Neuron (in vitro differentiated cells): ENCODE measurements at regions not wholly inside any gene's neighbourhood (a gene's known extent, or its start where the extent isn't known, plus 50 kb on each side); places are given as distances from the start of the nearest gene placed in this dataset.

Experiments used
- H2AFZ ChIP-seq: one replicate; pipeline ENCODE4 v1.6.1; 2013; ENCODE audit warnings: low read depth, mild to moderate bottlenecking, inconsistent platforms, low read length, moderate library complexity
- H3K27me3 ChIP-seq: one replicate; pipeline ENCODE4 v1.6.1; 2013; ENCODE audit warnings: low read length; ENCODE audit not compliant: insufficient read depth
- H3K36me3 ChIP-seq: one replicate; pipeline ENCODE4 v1.6.1; 2013; ENCODE audit warnings: low read length; ENCODE audit not compliant: insufficient read depth
- H3K4me1 ChIP-seq: one replicate; pipeline ENCODE4 v1.6.1; 2013; ENCODE audit warnings: low read length; ENCODE audit not compliant: insufficient read depth
- H3K4me3 ChIP-seq: 2 replicates; pipeline ENCODE4 v1.5.1; 2013; ENCODE audit warnings: mild to moderate bottlenecking, low read length, moderate library complexity
- H3K9me3 ChIP-seq: one replicate; pipeline ENCODE4 v1.6.1; 2013; ENCODE audit warnings: low read length

- no peak overlapping the region for H2AFZ ChIP-seq
- H3K36me3 ChIP-seq: no peaks in the 10 kb centered on the region
- no peaks in the 10 kb centered on the region for H3K4me1 ChIP-seq
- no peaks in the 10 kb centered on the region for H3K27me3 ChIP-seq
- H3K9me3 ChIP-seq: no peaks in the 10 kb centered on the region
- H3K4me3 ChIP-seq: no peak overlapping the region
Observed at GRCh38 chr1:195763907-195764374, 844.3 kb downstream of the KCNT2 start.

- no peaks in the 10 kb centered on the region for H3K27me3 ChIP-seq
- no peaks in the 10 kb centered on the region for H3K9me3 ChIP-seq
- no peak overlapping the region for H2AFZ ChIP-seq
- no peak overlapping the region for H3K4me3 ChIP-seq
- no peaks in the 10 kb centered on the region for H3K4me1 ChIP-seq
- no peaks in the 10 kb centered on the region for H3K36me3 ChIP-seq
Observed at GRCh38 chr1:195763146-195763906, 844.9 kb downstream of the KCNT2 start.

GRCh38 chr1:195761104-195761503 is 847.1 kb downstream of the KCNT2 start:
- no peak overlapping the region for H2AFZ ChIP-seq
- no peaks in the 10 kb centered on the region for H3K36me3 ChIP-seq
- H3K4me1 ChIP-seq: no peaks in the 10 kb centered on the region
- no peaks in the 10 kb centered on the region for H3K9me3 ChIP-seq
- no peak overlapping the region for H3K4me3 ChIP-seq
- no peaks in the 10 kb centered on the region for H3K27me3 ChIP-seq

- no peak overlapping the region for H2AFZ ChIP-seq
- no peaks in the 10 kb centered on the region for H3K4me1 ChIP-seq
- H3K9me3 ChIP-seq: no peaks in the 10 kb centered on the region
- no peaks in the 10 kb centered on the region for H3K36me3 ChIP-seq
- H3K4me3 ChIP-seq: no peak overlapping the region
- H3K27me3 ChIP-seq: no peaks in the 10 kb centered on the region
Observed at GRCh38 chr1:195756109-195756508, 852.1 kb downstream of the KCNT2 start.

- Histone ChIP-seq H2AFZ (no peak overlapping the region), H3K27me3 (no peaks in the 10 kb centered on the region), H3K4me3 (no peak overlapping the region), H3K4me1 (no peaks in the 10 kb centered on the region), H3K9me3 (no peaks in the 10 kb centered on the region), H3K36me3 (no peaks in the 10 kb centered on the region)
Observed at GRCh38 chr1:195754874-195755273, 853.4 kb downstream of the KCNT2 start.

- H3K4me1 ChIP-seq: no peaks in the 10 kb centered on the region
- no peaks in the 10 kb centered on the region for H3K9me3 ChIP-seq
- no peaks in the 10 kb centered on the region for H3K36me3 ChIP-seq
- no peak overlapping the region for H2AFZ ChIP-seq
- H3K4me3 ChIP-seq: no peak overlapping the region
- no peaks in the 10 kb centered on the region for H3K27me3 ChIP-seq
Observed at GRCh38 chr1:195754303-195754702, 853.9 kb downstream of the KCNT2 start.

GRCh38 chr1:195748969-195749368 is 859.3 kb downstream of the KCNT2 start:
- Histone ChIP-seq H3K36me3 (no peaks in the 10 kb centered on the region), H2AFZ (no peak overlapping the region), H3K9me3 (no peaks in the 10 kb centered on the region), H3K4me3 (no peak overlapping the region), H3K27me3 (no peaks in the 10 kb centered on the region), H3K4me1 (no peaks in the 10 kb centered on the region)

- no peaks in the 10 kb centered on the region for H3K36me3 ChIP-seq
- H2AFZ ChIP-seq: no peak overlapping the region
- H3K27me3 ChIP-seq: no peaks in the 10 kb centered on the region
- no peak overlapping the region for H3K4me3 ChIP-seq
- H3K4me1 ChIP-seq: peaks cover 4% of the 10 kb centered on the region
- no peaks in the 10 kb centered on the region for H3K9me3 ChIP-seq
Observed at GRCh38 chr1:195745189-195746010, 862.8 kb downstream of the KCNT2 start.

GRCh38 chr1:195744256-195744655 is 864.0 kb downstream of the KCNT2 start:
- Histone ChIP-seq H2AFZ (no peak overlapping the region), H3K4me3 (no peak overlapping the region), H3K36me3 (no peaks in the 10 kb centered on the region), H3K9me3 (no peaks in the 10 kb centered on the region), H3K27me3 (no peaks in the 10 kb centered on the region), H3K4me1 (peaks cover 4% of the 10 kb centered on the region)

- Histone ChIP-seq H3K9me3 (no peaks in the 10 kb centered on the region), H3K36me3 (no peaks in the 10 kb centered on the region), H2AFZ (no peak overlapping the region), H3K27me3 (no peaks in the 10 kb centered on the region), H3K4me1 (peaks cover 4% of the 10 kb centered on the region), H3K4me3 (no peak overlapping the region)
Observed at GRCh38 chr1:195740862-195741261, 867.4 kb downstream of the KCNT2 start.

GRCh38 chr1:195738966-195739650 is 869.1 kb downstream of the KCNT2 start:
- H3K27me3 ChIP-seq: no peaks in the 10 kb centered on the region
- H2AFZ ChIP-seq: no peak overlapping the region
- H3K36me3 ChIP-seq: no peaks in the 10 kb centered on the region
- peaks cover 4% of the 10 kb centered on the region for H3K4me1 ChIP-seq
- no peak overlapping the region for H3K4me3 ChIP-seq
- no peaks in the 10 kb centered on the region for H3K9me3 ChIP-seq

- no peak overlapping the region for H3K4me3 ChIP-seq
- no peaks in the 10 kb centered on the region for H3K4me1 ChIP-seq
- H3K36me3 ChIP-seq: no peaks in the 10 kb centered on the region
- no peak overlapping the region for H2AFZ ChIP-seq
- no peaks in the 10 kb centered on the region for H3K9me3 ChIP-seq
- H3K27me3 ChIP-seq: no peaks in the 10 kb centered on the region
Observed at GRCh38 chr1:195735140-195735539, 873.1 kb downstream of the KCNT2 start.

GRCh38 chr1:195733826-195734225 is 874.4 kb downstream of the KCNT2 start:
- no peak overlapping the region for H3K4me3 ChIP-seq
- no peaks in the 10 kb centered on the region for H3K27me3 ChIP-seq
- no peaks in the 10 kb centered on the region for H3K4me1 ChIP-seq
- H2AFZ ChIP-seq: no peak overlapping the region
- H3K9me3 ChIP-seq: no peaks in the 10 kb centered on the region
- H3K36me3 ChIP-seq: no peaks in the 10 kb centered on the region
